NCI-H345 treated with DMSO at 0.1 percent for 48 hours (cell line): ENCODE measurements at regions not wholly inside any gene's neighbourhood (a gene's known extent, or its start where the extent isn't known, plus 50 kb on each side); places are given as distances from the start of the nearest gene placed in this dataset.

ENCODE experiments used
- DNase-seq: peaks from one replicate; lab custom pipeline; 2025; ENCODE audit not compliant: unreplicated experiment; lab: John Stamatoyannopoulos, UW

GRCh38 chr3:70899816-70900215, 587.4 kb upstream of the MDFIC2 start:
- DNase-seq = no peak

- DNase-seq = no peak
These were observed 577.6 kb upstream of the MDFIC2 start for GRCh38 chr3:70890020-70890394.

GRCh38 chr3:70889162-70890019, 577.0 kb upstream of the MDFIC2 start:
- DNase-seq = no peak

GRCh38 chr3:70885636-70886035, 573.2 kb upstream of the MDFIC2 start:
- DNase-seq = no peak

- no peak for DNase-seq
These were observed 569.7 kb upstream of the MDFIC2 start for GRCh38 chr3:70882104-70882503.

GRCh38 chr3:70880421-70880820, 568.0 kb upstream of the MDFIC2 start:
- no peak for DNase-seq

- DNase-seq = no peak
These were observed 563.7 kb upstream of the MDFIC2 start for GRCh38 chr3:70876154-70876553.

- no peak for DNase-seq
These were observed 561.8 kb upstream of the MDFIC2 start for GRCh38 chr3:70874196-70874595.

GRCh38 chr3:70873686-70874085, 561.2 kb upstream of the MDFIC2 start:
- DNase-seq = no peak

- DNase-seq = no peak
These were observed 559.6 kb upstream of the MDFIC2 start for GRCh38 chr3:70871909-70872656.

- no peak for DNase-seq
These were observed 558.1 kb upstream of the MDFIC2 start for GRCh38 chr3:70870576-70870975.

- DNase-seq = no peak
These were observed 556.1 kb upstream of the MDFIC2 start for GRCh38 chr3:70868561-70868960.

- no peak for DNase-seq
These were observed 550.6 kb upstream of the MDFIC2 start for GRCh38 chr3:70863049-70863448.

GRCh38 chr3:70861855-70862254, 549.4 kb upstream of the MDFIC2 start:
- DNase-seq = no peak

GRCh38 chr3:70861234-70861633, 548.8 kb upstream of the MDFIC2 start:
- no peak for DNase-seq

- DNase-seq = no peak
These were observed 545.5 kb upstream of the MDFIC2 start for GRCh38 chr3:70857916-70858315.

- DNase-seq = no peak
These were observed 544.1 kb upstream of the MDFIC2 start for GRCh38 chr3:70856414-70857162.

GRCh38 chr3:70855149-70855548, 542.7 kb upstream of the MDFIC2 start:
- DNase-seq = no peak

- DNase-seq = no peak
These were observed 541.7 kb upstream of the MDFIC2 start for GRCh38 chr3:70854108-70854507.

GRCh38 chr3:70853161-70853944, 540.9 kb upstream of the MDFIC2 start:
- DNase-seq = no peak
